ENCODE measurements at regions not wholly inside any gene's neighbourhood (a gene's known extent, or its start where the extent isn't known, plus 50 kb on each side); places are given as distances from the start of the nearest gene placed in this dataset.

DNA sequence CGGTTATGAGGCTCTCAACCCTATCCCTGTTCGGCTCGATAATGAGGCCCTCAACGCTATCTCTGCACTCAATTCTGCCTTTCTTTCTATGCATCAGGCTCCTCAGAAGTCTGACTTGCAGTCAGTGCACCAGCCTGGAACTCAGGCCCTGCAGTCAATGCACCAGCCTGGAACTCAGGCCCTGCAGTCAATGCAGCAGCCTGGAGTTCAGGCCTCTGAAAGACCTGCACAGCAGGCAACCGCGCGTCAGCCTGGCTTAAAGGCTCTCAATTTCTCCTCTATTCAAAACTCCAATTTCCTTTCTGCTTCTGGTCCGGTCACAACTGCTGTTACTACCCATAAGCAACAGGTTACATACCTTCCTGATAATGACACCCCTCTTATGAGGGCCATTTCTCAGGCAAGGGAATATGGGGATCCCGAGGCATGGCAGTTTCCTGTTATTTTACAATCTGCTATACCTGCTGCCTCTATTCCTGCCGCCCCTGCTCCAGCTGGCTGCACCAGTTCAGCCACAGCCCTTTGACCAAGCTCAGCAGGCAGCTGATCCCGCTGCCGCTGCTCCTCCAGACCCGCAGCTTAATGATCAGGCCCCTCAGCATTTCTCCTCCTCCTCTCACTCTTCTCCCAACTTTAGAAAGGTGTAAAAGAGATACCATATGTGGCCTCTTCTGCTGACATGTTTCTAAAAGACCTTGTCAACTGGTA lies 933.6 kb upstream of the FANCL start:
- H3K27me3 Mint-ChIP-seq = peaks cover 3% of the 10 kb centered on the region
- no peak overlapping the region for H3K4me3 ChIP-seq (ENCODE audit: control extremely low read depth in 1 of 5, extremely low read depth in 1 of 5, insufficient read depth in 1 of 5, low read depth in 2 of 5, low read length in 4 of 5)
- H3K4me1 ChIP-seq (ENCODE audit: control insufficient read depth in 2 of 2, insufficient read depth in 2 of 2, low read length in 2 of 2) = peaks cover 0 to 6% of the 10 kb centered on the region in 2 donors
- H3K4me1 Mint-ChIP-seq = peaks cover 7% of the 10 kb centered on the region
- no peaks in the 10 kb centered on the region for H4K20me1 ChIP-seq (ENCODE audit: control insufficient read depth, insufficient read depth, low read length, poor library complexity, severe bottlenecking)
- no peak for ATAC-seq (ENCODE audit: low read depth)
- H3K4me2 ChIP-seq (replicated peaks; ENCODE audit: low read depth, low read length, poor library complexity, severe bottlenecking) = no peak overlapping the region
- H3K9ac ChIP-seq (ENCODE audit: low read length) = no peak overlapping the region
- H3K27ac Mint-ChIP-seq = no peak overlapping the region
- ChIA-PET CTCF (no interaction called here), POLR2A (no interaction called here)
- no peak for DNase-seq
- H3K9me3 Mint-ChIP-seq (ENCODE audit: insufficient read depth) = no peaks in the 10 kb centered on the region
- H2AFZ ChIP-seq (ENCODE audit: insufficient read depth, low read depth, low read length, poor library complexity, severe bottlenecking) = no peak overlapping the region
- no peaks in the 10 kb centered on the region for H3K79me2 ChIP-seq (ENCODE audit: control insufficient read depth, insufficient read depth, low read length)
- H3K36me3 ChIP-seq (replicated peaks in 1 of 2; ENCODE audit: control extremely low read depth in 1 of 2, control insufficient read depth in 1 of 2, extremely low read depth in 1 of 2, insufficient read depth in 2 of 2, low read length in 1 of 2) = no peaks in the 10 kb centered on the region
- H3K27me3 ChIP-seq (replicated peaks in 1 of 4; ENCODE audit: control extremely low read depth in 1 of 4, control insufficient read depth in 3 of 4, insufficient read depth in 4 of 4, low read length in 3 of 4) = no peaks in the 10 kb centered on the region
- H3K27ac ChIP-seq (ENCODE audit: low read length in 2 of 2) = no peak overlapping the region
- no peak overlapping the region for H3K4me3 Mint-ChIP-seq
- intact Hi-C loops (cut with micrococcal nuclease) = no loop called here
- no peak for TF ChIP-seq EZH2 (IDR thresholded peaks at IDR 0.05; ENCODE audit: borderline replicate concordance, insufficient read depth, low read depth, low read length, poor library complexity, severe bottlenecking)
- WGBS (ENCODE audit: insufficient coverage) = 98% methylated on average over 10 of the region's 13 CpGs
- no peaks in the 10 kb centered on the region for H3K9me3 ChIP-seq (ENCODE audit: control extremely low read depth in 1 of 3, control insufficient read depth in 2 of 3, insufficient read depth in 1 of 3, low read length in 2 of 3)

DNA sequence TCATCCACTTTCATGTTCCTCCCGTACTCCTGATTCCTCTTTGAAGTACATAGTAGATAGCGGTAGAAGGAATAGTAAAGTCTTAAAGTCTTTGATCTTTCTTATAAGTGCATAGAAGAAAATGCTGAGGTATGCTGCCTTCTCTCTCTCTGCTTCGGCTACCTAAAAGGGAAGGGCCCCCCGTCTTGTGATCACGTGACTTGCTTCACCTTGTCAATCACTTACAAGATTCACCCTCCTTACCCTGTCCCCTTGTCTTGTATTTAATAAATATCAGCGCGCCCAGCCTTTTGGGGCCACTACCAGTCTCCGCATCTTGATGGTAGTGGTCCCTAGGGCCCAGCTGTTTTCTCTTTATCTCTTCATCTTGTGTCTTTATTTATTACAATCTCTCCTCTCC lies 932.2 kb upstream of the FANCL start:
- WGBS (ENCODE audit: insufficient coverage) = 100% methylated on average over 2 of the region's 8 CpGs
- DNase-seq (no peak), ATAC-seq (ENCODE audit: low read depth) (no peak)
- H3K79me2 ChIP-seq (ENCODE audit: control insufficient read depth, insufficient read depth, low read length) = no peaks in the 10 kb centered on the region
- TF ChIP-seq, protein P1, sequence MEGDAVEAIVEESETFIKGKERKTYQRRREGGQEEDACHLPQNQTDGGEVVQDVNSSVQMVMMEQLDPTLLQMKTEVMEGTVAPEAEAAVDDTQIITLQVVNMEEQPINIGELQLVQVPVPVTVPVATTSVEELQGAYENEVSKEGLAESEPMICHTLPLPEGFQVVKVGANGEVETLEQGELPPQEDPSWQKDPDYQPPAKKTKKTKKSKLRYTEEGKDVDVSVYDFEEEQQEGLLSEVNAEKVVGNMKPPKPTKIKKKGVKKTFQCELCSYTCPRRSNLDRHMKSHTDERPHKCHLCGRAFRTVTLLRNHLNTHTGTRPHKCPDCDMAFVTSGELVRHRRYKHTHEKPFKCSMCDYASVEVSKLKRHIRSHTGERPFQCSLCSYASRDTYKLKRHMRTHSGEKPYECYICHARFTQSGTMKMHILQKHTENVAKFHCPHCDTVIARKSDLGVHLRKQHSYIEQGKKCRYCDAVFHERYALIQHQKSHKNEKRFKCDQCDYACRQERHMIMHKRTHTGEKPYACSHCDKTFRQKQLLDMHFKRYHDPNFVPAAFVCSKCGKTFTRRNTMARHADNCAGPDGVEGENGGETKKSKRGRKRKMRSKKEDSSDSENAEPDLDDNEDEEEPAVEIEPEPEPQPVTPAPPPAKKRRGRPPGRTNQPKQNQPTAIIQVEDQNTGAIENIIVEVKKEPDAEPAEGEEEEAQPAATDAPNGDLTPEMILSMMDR (IDR thresholded peaks at IDR 0.05) = no peak
- no peak for TF ChIP-seq EZH2 (IDR thresholded peaks at IDR 0.05; ENCODE audit: borderline replicate concordance, insufficient read depth, low read depth, low read length, poor library complexity, severe bottlenecking)
- no peak overlapping the region for H3K27ac Mint-ChIP-seq
- ChIA-PET CTCF (no interaction called here), POLR2A (no interaction called here)
- H3K4me3 ChIP-seq (ENCODE audit: control extremely low read depth in 1 of 5, extremely low read depth in 1 of 5, insufficient read depth in 1 of 5, low read depth in 2 of 5, low read length in 4 of 5) = no peak overlapping the region
- H3K27ac ChIP-seq (ENCODE audit: low read length in 2 of 2) = no peak overlapping the region
- no peak overlapping the region for H3K4me2 ChIP-seq (replicated peaks; ENCODE audit: low read depth, low read length, poor library complexity, severe bottlenecking)
- no peaks in the 10 kb centered on the region for H4K20me1 ChIP-seq (ENCODE audit: control insufficient read depth, insufficient read depth, low read length, poor library complexity, severe bottlenecking)
- H3K27me3 Mint-ChIP-seq = peaks cover 3% of the 10 kb centered on the region
- H3K4me1 Mint-ChIP-seq = peaks cover 7% of the 10 kb centered on the region
- H3K4me1 ChIP-seq (ENCODE audit: control insufficient read depth in 2 of 2, insufficient read depth in 2 of 2, low read length in 2 of 2) = peaks cover 0 to 6% of the 10 kb centered on the region in 2 donors
- H2AFZ ChIP-seq (ENCODE audit: insufficient read depth, low read depth, low read length, poor library complexity, severe bottlenecking) = no peak overlapping the region
- no peak overlapping the region for H3K4me3 Mint-ChIP-seq
- no peaks in the 10 kb centered on the region for H3K9me3 Mint-ChIP-seq (ENCODE audit: insufficient read depth)
- H3K9me3 ChIP-seq (ENCODE audit: control extremely low read depth in 1 of 3, control insufficient read depth in 2 of 3, insufficient read depth in 1 of 3, low read length in 2 of 3) = no peaks in the 10 kb centered on the region
- intact Hi-C loops (cut with micrococcal nuclease) = no loop called here
- H3K9ac ChIP-seq (ENCODE audit: low read length) = no peak overlapping the region
- no peaks in the 10 kb centered on the region for H3K36me3 ChIP-seq (replicated peaks in 1 of 2; ENCODE audit: control extremely low read depth in 1 of 2, control insufficient read depth in 1 of 2, extremely low read depth in 1 of 2, insufficient read depth in 2 of 2, low read length in 1 of 2)
- H3K27me3 ChIP-seq (replicated peaks in 1 of 4; ENCODE audit: control extremely low read depth in 1 of 4, control insufficient read depth in 3 of 4, insufficient read depth in 4 of 4, low read length in 3 of 4) = no peaks in the 10 kb centered on the region
